Neutrophil (primary cell): ENCODE measurements at regions not wholly inside any gene's neighbourhood (a gene's known extent, or its start where the extent isn't known, plus 50 kb on each side); places are given as distances from the start of the nearest gene placed in this dataset.

Source experiments
- H3K27ac ChIP-seq: fragments of 200-600 bp; sonication (generic); 2 replicates; pipeline ENCODE4 v1.5.1; 2016; ENCODE audit warnings: mild to moderate bottlenecking, moderate library complexity
- H3K27me3 ChIP-seq: fragments of 200-600 bp; sonication (generic); 2 replicates; pipeline ENCODE4 v1.6.0; 2016; ENCODE audit warnings: mild to moderate bottlenecking
- H3K36me3 ChIP-seq: fragments of 200-600 bp; sonication (generic); 2 replicates; pipeline ENCODE4 v1.5.1; 2017
- H3K4me1 ChIP-seq, 2 experiments: fragments of 200-600 bp in 1 of 2; sonication (generic) in 1 of 2; 1 replicate in 1 of 2; 2 replicates in 1 of 2; pipeline versions ENCODE4 v1.5.1 to v1.6.1; 2013 to 2016; ENCODE audit warnings: low read depth in 1 of 2, low read length in 1 of 2, mild to moderate bottlenecking in 1 of 2, moderate library complexity in 1 of 2; ENCODE audit not compliant: control insufficient read depth in 1 of 2, insufficient read depth in 1 of 2
- H3K4me3 ChIP-seq, 2 experiments: fragments of 200-600 bp in 1 of 2; sonication (generic) in 1 of 2; 1 replicate in 1 of 2; 2 replicates in 1 of 2; pipeline ENCODE4 v1.5.1; 2013 to 2016; ENCODE audit warnings: low read depth in 1 of 2, low read length in 1 of 2, mild to moderate bottlenecking in 1 of 2, moderate library complexity in 1 of 2
- H3K9me3 ChIP-seq: fragments of 200-600 bp; sonication (generic); 2 replicates; pipeline ENCODE4 v1.5.1; 2016
- CTCF ChIP-seq: fragments of 200-600 bp; sonication (generic); IDR thresholded peaks from 2 replicates; pipeline ENCODE4 v1.5.1; 2016; ENCODE audit warnings: antibody characterized with exemption

DNA sequence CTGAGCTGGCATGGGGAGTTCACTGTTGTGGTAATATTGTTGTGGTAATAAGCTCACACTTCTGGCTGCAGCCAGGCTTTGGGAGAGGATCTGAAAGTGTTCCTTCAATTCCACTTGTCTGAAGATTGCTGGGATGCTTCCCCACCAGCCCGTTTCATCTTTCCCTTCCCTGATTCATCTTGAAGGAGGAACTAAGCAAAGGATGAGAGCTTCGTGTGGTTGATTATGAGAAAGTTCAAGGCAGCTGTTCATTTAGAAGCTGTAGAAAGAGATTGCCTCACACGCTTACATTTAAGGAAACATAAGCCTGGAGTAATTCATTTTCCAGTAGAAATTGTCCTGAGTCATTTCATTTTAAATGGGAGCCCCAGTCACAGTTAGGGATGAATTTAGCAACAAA, 122.4 kb upstream of the GAS1 start:
- H3K27me3 ChIP-seq = no peaks in the 10 kb centered on the region
- TF ChIP-seq CTCF = no peak
- no peak overlapping the region for H3K27ac ChIP-seq
- no peaks in the 10 kb centered on the region for H3K9me3 ChIP-seq
- no peaks in the 10 kb centered on the region for H3K36me3 ChIP-seq
- no peaks in the 10 kb centered on the region for H3K4me1 ChIP-seq
- no peak overlapping the region for H3K4me3 ChIP-seq

GRCh38 chr9:87070336-87070735, 123.0 kb upstream of the GAS1 start:
- no peak for TF ChIP-seq CTCF
- H3K9me3 ChIP-seq = no peaks in the 10 kb centered on the region
- H3K27ac ChIP-seq = no peak overlapping the region
- H3K36me3 ChIP-seq = no peaks in the 10 kb centered on the region
- H3K4me3 ChIP-seq = no peak overlapping the region
- no peaks in the 10 kb centered on the region for H3K4me1 ChIP-seq
- no peaks in the 10 kb centered on the region for H3K27me3 ChIP-seq

DNA sequence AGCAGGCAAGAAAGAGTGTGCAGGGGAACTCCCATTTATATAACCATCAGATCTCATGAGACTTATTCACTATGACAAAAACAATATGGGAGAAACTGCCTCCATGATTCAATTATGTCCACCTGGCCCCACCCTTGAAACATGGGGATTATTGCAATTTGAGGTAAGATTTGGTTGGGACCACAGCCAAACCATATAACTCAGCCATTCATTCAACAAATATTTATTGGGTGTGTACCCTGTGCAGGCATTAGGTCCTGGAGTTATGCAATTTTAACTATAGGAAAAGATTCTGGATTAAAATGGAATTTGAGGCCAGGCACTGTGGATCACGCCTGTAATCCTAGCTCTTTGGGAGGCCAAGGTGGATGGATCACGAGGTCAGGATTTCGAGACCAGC, 124.2 kb upstream of the GAS1 start:
- Histone ChIP-seq H3K4me1 (no peaks in the 10 kb centered on the region), H3K4me3 (no peak overlapping the region), H3K36me3 (no peaks in the 10 kb centered on the region), H3K27me3 (no peaks in the 10 kb centered on the region), H3K27ac (no peak overlapping the region), H3K9me3 (no peaks in the 10 kb centered on the region)
- TF ChIP-seq CTCF = no peak

DNA sequence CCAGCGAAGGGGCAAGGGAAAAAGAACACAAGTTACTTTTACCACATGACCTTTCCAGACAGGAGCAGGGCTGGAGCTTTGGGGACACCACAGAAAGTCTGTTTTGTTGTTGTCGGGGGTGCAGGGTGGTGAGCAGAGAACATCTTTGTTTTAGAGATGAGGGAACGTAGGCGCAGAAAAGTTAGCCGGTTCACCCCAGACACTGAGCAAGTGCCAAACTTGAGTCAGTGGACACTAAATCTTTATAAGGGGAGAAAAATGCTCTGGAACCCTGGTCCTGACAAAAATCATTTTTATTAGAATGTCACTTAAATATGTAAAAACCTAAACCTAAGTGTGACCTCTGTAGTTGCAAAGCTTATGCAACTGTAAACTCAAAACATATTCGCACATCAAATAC, 126.4 kb upstream of the GAS1 start:
- no peak overlapping the region for H3K4me3 ChIP-seq
- H3K36me3 ChIP-seq = no peaks in the 10 kb centered on the region
- H3K4me1 ChIP-seq = no peaks in the 10 kb centered on the region
- H3K27me3 ChIP-seq = no peaks in the 10 kb centered on the region
- no peak for TF ChIP-seq CTCF
- no peak overlapping the region for H3K27ac ChIP-seq
- H3K9me3 ChIP-seq = no peaks in the 10 kb centered on the region

DNA sequence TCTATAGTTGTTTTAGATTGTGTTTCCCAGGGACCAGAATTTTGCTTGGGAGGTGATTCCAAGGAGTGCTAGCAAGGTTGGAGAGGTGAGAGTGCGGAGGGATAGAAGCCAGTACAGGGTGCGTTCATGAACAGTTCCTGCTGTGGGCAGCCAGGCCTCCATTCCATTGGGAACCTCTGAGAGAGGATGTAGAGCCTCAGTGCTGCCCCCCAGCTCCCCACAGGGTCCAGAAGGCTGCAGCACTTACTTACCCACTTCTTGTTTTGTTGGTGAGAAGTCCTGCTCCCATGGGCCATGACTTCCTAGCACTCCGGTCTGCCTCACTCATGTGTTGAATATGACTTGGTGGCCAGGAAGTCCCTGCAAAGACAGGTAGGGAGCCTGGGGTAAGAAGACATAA, 128.2 kb upstream of the GAS1 start:
- Histone ChIP-seq H3K27ac (no peak overlapping the region), H3K27me3 (no peaks in the 10 kb centered on the region), H3K36me3 (no peaks in the 10 kb centered on the region), H3K9me3 (no peaks in the 10 kb centered on the region), H3K4me3 (no peak overlapping the region), H3K4me1 (no peaks in the 10 kb centered on the region)
- no peak for TF ChIP-seq CTCF

DNA sequence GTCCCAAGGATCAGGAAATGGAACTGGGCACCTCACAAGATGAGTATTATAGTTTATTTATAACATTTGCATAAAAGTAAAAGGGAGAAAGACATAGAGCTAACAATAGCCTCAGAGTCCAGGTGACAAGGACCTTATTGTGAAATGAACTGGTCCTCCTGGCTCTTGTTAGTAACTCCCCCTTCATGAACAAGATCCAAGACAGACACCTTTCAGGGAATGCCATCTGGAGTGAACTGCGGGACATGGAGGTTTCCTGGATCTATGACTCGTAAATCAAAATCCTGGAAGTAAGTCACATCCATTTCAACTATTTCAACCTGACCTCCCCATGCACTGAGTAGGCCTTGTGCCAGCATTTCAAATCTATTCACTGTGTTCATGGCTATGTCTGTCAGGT, 129.5 kb upstream of the GAS1 start:
- no peak overlapping the region for H3K4me3 ChIP-seq
- H3K4me1 ChIP-seq = no peaks in the 10 kb centered on the region
- H3K9me3 ChIP-seq = no peaks in the 10 kb centered on the region
- no peaks in the 10 kb centered on the region for H3K36me3 ChIP-seq
- no peak for TF ChIP-seq CTCF
- no peak overlapping the region for H3K27ac ChIP-seq
- H3K27me3 ChIP-seq = no peaks in the 10 kb centered on the region
